Kidney epithelial cell (primary cell): ENCODE measurements at regions not wholly inside any gene's neighbourhood (a gene's known extent, or its start where the extent isn't known, plus 50 kb on each side); places are given as distances from the start of the nearest gene placed in this dataset.

ENCODE experiments used
- DNase-seq: peaks from one replicate; pipeline ENCODE4 v3.0.0-alpha.2; 2010; ENCODE audit warnings: low read depth
- H3K27me3 ChIP-seq: 2 replicates; pipeline ENCODE4 v1.6.0; 2011; ENCODE audit warnings: low read length; ENCODE audit not compliant: control insufficient read depth, insufficient read depth
- H3K36me3 ChIP-seq: 2 replicates; pipeline ENCODE4 v1.5.1; 2011; ENCODE audit warnings: low read length; ENCODE audit not compliant: control insufficient read depth, insufficient read depth
- H3K4me3 ChIP-seq: 2 replicates; pipeline ENCODE4 v1.5.1; 2011; ENCODE audit warnings: low read depth, mild to moderate bottlenecking, control low read depth, low read length
- TF ChIP-seq, protein P1 (sequence below): IDR thresholded peaks from 2 replicates; pipeline ENCODE4 v1.5.1; 2011; ENCODE audit warnings: mild to moderate bottlenecking, moderate library complexity, low read length, control low read depth, inconsistent platforms; ENCODE audit not compliant: insufficient read depth, poor library complexity, severe bottlenecking

DNA sequence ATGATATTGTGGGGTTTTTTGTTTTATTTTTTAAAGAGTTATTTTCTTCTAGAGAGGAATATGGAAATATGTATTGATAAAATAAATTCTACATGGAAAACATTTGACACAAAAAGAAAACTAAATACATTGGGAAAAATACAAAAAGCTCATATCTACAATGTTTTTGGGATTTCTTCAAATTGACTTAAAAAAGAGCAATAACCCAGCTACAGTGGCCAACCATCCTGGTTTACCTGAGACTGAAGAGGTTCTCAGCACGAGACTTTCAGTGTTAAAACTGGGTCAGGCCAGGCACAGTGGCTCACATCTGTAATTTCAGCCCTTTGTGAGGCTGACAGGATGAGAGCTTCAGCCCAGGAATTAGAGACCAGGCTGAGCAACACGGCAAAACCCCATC lies 56.7 kb upstream of the MYCN start:
- no peaks in the 10 kb centered on the region for H3K36me3 ChIP-seq
- H3K4me3 ChIP-seq, result no peak overlapping the region
- no peak for DNase-seq
- H3K27me3 ChIP-seq, result no peaks in the 10 kb centered on the region
- TF ChIP-seq, protein P1, sequence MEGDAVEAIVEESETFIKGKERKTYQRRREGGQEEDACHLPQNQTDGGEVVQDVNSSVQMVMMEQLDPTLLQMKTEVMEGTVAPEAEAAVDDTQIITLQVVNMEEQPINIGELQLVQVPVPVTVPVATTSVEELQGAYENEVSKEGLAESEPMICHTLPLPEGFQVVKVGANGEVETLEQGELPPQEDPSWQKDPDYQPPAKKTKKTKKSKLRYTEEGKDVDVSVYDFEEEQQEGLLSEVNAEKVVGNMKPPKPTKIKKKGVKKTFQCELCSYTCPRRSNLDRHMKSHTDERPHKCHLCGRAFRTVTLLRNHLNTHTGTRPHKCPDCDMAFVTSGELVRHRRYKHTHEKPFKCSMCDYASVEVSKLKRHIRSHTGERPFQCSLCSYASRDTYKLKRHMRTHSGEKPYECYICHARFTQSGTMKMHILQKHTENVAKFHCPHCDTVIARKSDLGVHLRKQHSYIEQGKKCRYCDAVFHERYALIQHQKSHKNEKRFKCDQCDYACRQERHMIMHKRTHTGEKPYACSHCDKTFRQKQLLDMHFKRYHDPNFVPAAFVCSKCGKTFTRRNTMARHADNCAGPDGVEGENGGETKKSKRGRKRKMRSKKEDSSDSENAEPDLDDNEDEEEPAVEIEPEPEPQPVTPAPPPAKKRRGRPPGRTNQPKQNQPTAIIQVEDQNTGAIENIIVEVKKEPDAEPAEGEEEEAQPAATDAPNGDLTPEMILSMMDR, result no peak

DNA sequence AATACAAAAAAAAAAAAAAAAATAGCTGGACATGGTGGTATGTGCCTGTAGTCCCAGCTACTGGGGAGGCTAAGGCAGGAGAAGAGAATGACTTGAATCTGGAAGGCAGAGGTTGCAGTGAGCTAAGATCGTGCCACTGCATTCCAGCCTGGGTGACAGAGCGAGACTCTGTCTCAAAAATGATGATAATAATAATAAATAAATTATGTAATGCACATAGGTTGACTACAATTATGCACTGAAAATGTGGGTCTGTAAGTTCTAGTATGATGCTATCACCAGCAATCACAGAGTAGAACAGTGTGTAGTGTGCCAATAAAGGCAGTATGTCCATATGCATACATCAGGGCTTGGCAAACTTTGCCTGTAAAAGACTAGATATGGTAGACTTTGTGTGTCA lies 55.6 kb upstream of the MYCN start:
- no peak for DNase-seq
- no peak overlapping the region for H3K4me3 ChIP-seq
- TF ChIP-seq, protein P1, result no peak
- H3K27me3 ChIP-seq, result no peaks in the 10 kb centered on the region
- no peaks in the 10 kb centered on the region for H3K36me3 ChIP-seq

DNA sequence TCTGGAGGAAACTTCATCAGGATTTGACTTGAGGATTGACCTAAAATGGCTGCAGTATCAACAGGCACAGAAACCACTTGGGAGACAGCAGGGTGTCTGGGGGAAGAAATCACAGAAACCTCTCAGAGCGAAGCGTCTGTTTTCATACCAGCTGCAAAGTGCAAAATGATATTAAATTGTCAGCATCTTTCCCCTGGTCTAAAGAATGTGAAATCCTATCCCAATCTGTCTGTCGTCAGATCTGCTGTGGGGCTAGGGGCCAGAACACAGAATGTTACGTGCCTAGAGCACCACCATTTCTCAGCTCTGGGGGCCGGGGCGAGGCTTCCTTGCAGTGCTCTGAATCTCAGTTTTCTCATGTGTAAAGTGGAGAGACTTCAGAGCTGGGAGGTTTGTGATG lies 54.1 kb upstream of the MYCN start:
- Histone ChIP-seq H3K4me3 (no peak overlapping the region), H3K27me3 (no peaks in the 10 kb centered on the region), H3K36me3 (no peaks in the 10 kb centered on the region)
- DNase-seq, result no peak
- TF ChIP-seq, protein P1, result no peak

DNA sequence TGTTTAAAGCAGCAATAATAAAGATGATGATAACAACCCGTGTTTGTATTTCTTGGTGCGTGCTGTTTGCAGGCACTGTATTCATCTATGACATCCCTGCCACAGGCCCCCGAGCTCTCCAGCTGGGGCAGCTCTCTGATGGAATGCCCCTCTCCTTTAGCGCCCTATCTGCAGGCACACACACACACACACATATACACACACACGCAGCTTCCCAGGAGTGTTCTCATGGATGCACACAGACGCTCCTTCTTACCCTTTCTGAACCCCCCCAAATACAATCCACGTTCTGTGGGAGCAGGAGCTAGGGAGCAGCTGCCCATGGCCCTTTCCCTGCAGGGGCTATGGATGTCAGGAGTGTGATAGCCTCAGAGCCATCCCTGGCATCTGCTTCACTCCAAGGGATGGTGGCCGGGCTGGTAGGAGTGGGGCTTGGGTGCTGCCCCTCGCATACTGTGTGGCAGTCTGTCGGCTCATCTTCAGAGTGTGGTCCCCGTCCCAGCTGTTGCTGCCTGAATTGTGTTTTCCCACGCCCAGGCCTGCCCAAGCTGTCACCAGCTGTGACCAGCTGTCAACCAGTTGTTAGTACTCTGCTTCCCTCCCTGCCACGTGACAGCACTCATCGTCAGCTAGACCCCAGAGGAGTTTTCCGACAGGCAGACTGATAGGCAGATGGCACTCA lies 50.8 kb upstream of the MYCN start:
- Histone ChIP-seq H3K36me3 (no peaks in the 10 kb centered on the region), H3K4me3 (no peak overlapping the region), H3K27me3 (no peaks in the 10 kb centered on the region)
- TF ChIP-seq, protein P1, result no peak
- DNase-seq, result no peak

DNA sequence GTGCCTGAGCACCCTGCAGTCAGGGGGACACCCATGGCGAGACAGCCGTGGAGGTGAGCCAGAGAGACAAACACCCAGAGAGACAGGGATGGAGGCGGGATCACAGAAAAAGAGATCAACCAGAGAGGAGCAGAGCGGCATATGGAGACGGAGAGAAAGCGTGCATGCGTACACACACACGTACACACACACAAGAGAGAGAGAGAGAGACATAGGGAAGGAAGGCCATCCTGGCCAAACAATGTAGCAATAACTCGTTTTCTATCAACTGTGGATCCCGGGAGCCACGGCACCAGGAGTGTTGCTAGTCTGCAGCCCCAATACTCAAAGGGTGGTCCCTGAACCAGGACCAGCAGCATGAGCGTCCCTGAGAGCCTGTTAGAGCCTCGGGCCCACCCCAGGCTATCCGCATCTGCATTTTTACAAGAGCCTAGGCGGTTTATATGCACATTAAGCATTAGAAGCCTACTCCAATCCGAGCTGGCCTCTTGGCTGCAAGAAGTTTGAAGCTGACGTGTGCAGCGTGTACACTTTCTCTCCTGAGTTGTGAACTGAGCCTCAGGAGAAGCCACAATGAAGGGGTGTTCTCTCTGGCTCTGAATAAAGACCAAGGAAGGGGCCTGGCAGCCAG lies 50.1 kb upstream of the MYCN start:
- Histone ChIP-seq H3K36me3 (no peaks in the 10 kb centered on the region), H3K4me3 (no peak overlapping the region), H3K27me3 (no peaks in the 10 kb centered on the region)
- no peak for DNase-seq
- TF ChIP-seq, protein P1, result no peak
